ENCODE measurements at regions not wholly inside any gene's neighbourhood (a gene's known extent, or its start where the extent isn't known, plus 50 kb on each side); places are given as distances from the start of the nearest gene placed in this dataset.

DNA sequence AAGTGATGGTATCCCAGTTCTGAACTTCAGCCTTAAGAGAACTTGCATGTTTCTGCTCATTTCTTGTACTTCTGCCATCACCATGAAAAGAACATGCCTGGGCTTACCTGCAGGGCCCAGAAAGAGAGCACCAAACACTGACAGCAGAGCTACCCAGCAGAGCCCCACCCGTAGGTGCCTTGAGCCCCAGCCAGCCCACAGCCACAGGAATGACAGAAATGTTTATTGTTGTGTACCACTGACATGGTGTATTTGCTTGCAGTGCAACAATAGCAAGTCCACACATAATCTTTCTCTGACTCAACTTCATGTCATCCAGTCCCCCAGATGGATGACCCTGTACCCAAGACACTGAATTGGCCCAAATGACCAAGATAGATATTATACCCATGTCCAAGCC, 195.2 kb downstream of the TSHZ3 start:
- DNase-seq: no peak

DNA sequence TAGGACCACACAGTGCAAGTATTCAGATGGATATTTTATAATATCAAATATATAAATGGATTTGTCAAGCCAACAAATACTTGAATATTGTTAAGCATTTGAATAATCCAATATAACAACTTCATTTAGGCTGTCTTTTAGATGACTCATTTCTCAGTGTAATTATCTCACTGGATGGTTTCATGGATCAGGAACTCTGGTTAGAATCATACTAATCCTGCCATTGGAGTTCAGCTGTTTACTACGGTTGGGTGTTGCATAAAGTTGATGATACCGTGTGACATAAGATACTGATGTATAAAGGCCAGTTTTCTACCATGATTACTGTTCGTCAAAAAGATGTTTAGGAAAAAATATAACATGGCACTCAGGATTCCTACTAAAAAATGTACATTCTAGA, 196.3 kb downstream of the TSHZ3 start:
- no peak for DNase-seq

DNA sequence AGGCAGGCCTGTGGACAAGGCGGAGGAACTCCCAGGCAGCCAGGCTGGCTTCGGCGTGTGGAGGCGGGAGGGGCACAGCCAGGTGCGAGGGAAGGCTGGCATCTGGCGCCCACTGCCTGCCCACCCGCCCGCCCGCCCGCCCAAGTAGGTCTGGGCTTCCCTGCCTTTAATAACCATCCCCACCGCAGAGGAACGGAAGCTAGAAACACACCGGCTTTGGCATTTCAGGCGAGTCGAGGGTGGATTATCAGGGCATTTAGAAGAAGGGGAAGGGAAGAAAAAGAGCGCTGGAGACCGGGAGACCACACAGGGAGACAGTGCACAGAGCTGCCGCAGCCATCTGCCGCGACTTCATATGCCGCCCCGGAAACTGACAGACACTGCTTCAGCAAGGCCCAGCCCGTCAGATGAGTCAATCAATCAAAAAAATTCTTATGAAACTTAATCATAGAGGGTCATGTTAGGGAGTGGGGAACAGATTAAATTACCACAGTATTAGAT, 199.7 kb downstream of the TSHZ3 start:
- no peak for DNase-seq

DNA sequence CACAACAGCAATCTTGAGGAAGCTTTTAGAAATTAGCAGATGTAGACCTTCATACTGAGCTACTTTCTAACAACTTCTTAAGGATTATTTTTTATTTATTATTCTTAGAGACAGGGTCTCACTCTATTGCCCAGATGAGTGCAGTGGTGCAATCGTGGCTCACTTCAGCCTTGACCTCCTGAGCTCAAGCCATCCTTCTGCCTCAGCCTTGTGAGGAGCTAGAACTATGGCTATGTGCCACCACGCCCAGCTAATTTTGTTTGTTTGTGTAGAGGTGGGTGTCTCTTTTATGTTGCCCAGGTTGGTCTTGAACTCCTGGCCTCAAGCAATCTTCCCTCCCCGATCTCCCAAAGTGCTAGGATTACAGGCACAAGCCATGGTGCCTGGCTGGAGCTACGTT, 200.6 kb downstream of the TSHZ3 start:
- DNase-seq: no peak

DNA sequence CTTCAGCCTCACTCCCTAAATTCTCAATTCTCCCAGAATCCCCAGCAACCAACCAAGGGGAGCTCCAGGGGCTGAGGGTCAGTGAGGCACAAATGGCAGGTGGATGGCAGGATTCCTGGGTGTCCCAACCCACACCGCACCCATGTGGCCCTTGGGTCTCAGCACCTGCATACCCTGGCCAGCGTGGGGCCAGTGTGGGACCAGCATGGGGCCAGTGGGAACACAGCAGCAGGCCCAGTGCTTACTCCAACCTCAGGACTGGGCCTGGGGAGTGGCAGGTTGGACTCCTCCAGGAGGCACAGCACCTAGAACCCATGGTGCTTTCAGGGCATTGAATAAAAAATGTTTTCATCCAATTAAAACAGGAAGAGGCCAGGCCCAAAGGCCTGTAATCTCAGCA, 202.0 kb downstream of the TSHZ3 start:
- no peak for DNase-seq

DNA sequence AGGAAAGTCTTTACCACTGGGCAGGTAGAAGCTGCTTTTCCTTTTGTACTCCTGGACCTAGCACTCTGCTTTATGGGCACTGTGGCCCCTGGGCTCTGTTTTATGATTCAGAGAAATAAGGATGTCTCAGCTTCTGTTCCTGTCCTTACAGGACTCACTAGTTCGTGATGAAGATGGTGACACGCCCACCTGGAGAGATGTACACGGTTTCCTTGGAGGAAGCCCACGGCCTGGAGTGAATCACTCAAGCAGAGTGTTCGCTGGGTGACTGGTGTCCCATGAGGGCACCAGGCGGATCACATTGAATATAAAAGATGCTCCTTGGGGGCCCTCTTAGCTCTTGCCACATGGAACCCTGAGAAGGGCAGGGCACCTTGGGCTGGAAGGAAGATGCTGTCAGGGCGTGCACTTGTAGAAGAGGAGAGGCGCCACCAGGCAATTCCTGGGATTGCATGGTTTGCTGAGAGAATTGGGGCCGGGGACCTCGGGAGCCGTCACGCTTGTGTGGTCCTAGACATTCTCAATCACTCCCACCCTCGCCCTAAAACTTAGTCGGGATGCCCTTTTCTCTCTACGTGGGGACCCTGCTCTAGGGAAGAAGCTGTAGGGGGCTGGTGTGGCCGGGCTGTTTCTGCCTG, 202.6 kb downstream of the TSHZ3 start:
- no peak for DNase-seq

DNA sequence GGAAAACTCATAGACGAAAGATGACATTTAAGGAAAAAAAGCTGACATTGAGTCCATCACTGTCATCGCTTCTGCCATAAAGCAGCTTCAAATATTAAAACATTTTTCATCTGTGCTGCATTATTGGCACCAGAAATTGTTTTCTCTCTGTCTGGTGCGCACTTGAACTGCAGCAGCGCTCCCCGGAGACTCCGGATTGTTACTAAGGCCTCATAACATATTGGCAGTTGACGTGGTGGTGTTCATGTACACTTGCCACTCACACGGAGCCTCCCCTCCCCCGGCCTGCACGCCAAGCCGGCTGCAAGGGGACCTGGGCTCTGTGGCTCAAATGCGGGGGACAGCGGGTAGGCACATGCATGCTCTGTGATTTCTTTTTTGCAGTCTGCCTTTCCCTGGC, 203.2 kb downstream of the TSHZ3 start:
- no peak for DNase-seq

DNA sequence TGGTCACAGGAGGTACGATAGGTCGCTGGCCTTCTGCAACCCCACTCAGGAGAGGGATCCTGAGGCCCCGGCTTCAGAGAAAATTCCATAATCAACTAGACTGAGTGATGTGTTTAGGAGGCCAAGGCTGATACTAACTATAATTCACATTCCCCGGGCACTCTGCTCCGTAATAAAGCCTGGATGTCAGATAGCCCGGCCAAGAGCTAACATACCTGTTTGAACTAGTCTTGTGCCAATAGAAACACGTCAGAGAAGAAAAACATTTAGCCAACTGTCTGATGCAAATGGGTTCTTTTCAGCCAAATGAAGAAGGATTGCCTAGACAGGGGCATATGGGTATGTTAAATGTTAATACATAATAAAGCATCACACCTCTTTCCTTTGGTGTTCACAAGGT, 204.2 kb downstream of the TSHZ3 start:
- no peak for DNase-seq

DNA sequence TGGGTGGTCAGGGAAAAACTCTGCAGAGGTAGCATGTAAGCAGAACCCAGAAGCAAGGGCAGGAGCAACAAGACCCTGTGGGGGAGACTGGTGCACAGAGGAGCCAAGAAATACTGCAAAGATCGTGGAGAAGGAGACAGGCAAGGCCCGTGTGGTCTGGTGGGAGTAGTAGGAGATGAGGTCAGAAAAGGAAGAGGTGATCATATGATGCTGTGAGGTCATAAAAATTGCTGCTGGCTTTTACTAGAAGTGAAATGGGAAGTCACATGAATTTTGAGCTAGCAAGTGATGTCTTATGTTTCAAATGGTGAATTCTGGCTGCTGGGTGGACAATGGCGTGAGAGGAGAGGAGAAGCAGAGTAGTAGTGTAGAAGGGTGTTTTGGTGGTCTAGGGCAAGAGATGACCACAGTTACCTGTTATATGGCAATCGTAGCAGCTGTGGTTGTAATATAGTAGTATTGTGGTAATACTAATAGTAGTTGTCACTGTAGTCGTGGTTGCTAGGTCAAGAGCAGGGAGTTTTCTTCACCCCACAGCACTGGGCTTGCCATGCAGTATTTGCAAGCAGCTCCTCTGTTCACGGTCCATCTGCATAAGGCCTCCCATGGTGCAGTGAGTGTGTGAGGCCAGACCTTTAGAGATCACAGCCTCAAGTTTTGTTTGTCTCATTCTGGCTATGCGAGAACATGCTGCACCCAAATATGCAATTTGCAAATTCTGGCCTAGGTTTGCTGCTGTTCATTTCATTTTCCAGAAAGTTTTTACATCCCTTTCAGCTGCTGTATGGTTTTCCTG, 205.0 kb downstream of the TSHZ3 start:
- DNase-seq: no peak

DNA sequence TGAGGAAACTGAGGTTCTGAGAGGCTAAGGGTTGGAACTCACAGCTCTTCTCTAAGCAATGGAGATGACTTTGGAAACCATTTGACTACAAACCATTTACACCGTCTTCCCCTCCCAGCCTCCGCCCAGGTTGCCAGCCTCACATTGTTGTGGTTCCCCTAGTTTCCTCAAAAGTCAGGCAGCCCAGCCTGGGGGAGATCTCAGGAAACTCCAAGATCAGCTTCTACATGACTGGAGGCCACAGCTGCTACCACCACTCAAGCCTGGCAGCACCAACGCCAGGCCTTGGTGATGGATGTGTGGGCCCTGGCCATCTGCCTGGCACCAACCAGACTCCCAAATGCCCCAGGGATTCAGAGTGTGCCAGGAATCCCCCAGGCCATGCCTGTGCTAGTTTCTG, 207.9 kb downstream of the TSHZ3 start:
- DNase-seq: no peak

DNA sequence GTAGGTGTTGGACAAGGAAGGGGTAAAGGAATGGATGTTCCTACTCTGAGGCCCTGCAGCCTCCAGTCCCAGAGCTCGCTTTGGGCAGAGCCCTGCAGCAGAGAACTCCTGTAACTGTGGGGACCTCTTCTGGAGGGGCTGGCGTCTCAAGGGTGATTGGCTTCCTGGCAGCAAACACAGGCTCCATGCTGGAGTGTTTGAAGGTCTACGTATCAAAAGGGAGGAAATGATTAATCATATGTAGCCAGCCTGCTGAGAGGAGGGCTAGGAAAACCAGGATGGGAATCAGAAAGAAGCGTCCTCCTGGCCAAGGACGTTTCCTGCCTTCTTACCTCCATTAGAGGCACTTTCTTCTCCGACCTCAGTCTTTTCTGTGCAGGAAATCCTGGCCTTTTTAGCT, 208.5 kb downstream of the TSHZ3 start:
- DNase-seq: no peak

DNA sequence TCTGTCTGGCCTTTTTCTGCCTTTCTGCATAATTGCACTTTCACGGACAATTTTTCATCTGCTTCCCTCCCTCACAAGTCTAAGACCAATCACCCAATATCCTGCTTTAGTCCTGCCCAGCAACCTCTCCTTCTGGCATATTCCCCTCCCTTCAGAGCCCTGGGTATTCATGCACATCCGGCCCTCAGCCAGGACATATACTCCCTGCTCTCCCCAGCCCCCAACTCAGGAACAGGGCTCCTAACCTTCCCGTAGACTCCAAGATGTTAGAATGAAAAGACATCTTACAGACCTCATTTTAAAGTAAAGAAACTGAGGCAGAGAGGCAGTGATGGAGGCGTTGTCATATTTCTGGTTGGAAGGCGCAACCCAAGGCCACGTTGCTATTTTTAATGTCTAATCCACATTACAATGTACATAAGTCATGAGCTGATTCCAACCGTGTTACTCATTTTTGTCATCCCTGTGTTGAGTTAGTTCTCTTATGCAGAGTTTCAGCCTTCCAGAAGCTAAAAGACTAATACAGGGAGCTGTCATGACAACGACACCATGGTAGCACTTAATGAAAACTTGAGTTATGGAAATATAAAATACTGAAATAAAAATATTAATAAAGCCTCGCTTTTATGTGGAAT, 209.2 kb downstream of the TSHZ3 start:
- DNase-seq: no peak

DNA sequence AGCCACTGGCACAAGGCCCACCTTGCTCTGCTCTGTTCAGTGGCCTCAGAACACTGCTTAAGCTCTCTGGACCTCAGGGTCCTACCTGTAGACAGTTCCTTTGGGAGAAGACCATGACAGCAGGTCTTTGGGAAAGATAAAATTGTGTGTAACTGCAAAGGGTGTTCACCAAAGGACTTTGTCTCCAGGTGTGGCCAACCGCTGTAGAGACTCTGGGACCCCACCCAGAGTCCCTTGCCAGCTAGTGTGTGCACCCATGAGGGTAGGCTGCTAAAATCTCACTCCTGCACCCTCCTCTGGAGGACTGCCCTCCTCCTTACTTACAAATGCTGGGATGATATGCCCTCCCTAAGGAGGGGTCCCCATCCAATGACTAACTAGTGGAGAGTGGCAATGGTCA, 211.2 kb downstream of the TSHZ3 start:
- DNase-seq: no peak

DNA sequence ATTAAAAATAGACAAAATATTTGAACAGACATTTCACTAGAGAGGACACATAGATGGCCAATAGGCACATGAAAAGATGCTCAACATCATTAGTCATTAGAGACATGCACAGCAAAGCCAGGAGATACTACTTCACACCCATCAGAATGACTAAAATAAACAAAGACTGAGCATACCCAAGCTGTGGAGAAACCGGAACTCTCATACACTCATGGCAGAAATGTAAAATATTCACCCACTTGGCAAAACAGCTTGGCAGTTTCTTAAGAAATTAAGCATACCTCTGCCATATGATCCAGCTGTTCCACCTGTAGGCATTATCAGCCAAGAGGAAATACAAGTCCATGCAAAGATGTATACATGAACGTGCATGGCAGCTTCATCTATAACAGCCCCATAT, 213.4 kb downstream of the TSHZ3 start:
- DNase-seq: no peak

DNA sequence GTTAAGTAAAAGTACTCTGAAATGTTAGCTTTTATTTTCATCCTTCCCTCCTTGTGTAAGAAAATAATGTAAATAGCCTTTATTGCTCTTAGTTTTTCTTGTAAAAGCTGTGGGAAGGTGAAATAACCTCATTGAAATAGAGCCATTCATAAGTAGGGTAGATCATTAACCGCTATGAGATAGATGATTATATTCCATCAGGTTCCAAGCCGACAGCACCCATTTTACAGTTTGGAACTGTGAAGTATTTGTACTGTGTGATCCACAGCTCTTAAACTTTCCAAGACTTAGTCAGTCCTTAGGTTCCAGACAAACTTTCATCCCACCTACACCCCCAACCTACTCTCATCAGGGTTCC, 216.5 kb downstream of the TSHZ3 start:
- DNase-seq: no peak

DNA sequence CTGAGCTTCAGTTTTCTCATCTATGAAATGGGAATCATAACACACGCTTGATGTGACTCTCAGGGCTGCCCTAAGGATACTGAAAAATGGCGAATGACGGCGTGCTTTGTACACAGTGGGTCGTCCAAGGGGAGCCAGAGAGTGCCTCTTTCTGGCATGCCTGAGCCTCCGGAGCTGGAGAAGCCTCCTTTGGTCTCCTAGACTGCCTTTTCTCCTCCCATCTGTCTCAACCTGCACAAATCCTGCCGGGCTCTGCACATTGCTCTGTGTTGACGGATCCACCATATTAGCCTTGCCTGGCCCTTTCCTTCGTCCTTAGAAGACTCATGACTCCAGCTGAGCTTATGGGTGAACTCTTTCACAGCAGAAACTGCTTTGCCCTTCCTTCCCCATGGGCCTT, 220.9 kb downstream of the TSHZ3 start:
- no peak for DNase-seq

DNA sequence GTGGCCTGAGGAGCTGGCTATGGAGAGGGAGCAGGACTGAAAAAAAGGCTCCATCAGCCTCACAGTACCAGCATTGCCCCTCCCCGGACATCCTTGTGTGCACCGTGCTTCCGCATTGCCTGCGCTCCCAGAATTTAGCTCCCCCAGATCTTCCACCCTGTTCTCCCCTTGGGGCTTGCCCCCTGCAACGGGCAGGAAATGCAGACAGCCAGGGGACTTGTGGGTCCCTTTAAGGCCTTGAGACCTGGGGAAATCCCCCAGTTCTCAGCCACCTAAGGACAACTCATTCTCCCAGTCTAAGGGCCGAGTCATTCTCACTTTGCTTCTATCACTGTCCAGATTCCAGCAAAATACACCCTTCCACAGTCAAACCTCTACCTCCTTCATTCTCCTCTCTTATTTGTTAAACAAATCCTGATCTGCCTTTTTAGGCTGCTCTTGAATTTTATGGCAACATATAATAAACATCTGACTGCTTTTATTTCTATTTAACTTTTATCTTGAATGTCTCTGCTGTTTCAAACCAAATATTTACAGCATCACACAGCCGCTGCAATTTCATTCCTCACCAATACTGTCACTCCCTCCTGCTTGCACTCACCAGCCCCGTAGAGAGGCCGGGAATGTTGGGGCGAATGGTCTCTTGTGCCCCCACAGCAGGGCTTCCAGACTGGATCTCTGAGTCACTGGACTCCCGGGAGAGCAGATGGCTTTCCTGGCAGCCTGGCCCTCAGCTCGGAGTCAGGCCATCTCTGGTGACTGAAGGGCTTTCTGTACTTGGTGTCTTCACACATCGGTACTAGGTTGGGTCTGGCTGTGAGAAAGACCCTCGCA, 221.9 kb downstream of the TSHZ3 start:
- DNase-seq: no peak

DNA sequence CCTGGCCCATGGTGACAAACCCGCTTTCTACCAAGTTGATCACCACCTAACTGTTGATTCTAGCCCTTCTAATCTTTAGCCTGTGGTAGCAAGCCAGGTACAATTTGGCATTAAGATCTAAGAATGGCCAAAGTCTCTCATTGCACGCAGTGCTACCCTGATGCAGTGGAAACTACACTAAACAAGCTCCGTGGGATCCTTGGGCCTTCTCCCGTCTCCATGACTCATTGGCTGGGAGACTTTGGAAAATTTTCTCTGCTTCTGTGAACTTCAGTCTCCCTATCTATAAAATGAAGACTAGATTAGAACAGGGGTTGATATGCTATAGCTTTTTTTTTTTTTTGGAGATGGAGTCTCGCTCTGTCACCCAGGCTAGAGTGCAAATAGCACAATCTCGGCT, 223.0 kb downstream of the TSHZ3 start:
- no peak for DNase-seq

DNA sequence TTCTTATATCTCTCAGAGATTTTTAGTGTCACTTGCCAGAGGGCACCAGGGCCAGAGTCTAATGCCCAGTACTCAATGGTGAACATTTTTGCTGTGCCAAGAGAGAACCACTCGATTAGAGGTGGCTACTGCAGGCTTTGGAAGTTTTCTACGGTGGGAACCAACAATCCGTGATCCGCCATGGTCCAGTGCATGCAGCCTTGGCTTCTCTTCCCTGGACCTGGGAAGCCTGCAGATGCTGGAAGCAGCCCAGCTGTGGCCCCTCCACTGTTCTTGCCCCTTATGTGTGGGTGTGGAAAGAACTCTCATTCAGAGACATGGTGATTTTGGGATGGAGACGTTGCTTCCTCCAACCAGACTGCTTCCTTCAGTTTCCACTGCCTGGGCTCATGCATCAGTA, 224.2 kb downstream of the TSHZ3 start:
- DNase-seq: no peak

DNA sequence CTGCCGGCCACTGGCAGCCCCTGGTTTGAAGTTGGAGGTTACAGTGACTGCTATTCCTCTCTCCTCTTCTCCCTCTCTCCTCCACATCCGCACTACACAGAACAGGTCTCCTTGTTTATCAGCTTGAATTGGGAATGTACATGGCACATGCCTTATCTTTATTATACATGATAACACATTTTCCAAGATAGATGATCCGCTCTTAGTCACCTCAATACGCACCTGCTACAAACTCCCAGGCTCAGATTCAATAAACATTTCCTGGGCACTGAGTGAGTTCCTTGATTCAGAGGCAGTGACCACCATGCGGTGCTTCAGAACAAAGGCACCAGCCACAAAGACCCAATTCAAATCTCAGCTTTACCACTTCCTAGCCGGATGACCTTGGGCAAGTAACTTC, 227.7 kb downstream of the TSHZ3 start:
- DNase-seq: no peak

DNA sequence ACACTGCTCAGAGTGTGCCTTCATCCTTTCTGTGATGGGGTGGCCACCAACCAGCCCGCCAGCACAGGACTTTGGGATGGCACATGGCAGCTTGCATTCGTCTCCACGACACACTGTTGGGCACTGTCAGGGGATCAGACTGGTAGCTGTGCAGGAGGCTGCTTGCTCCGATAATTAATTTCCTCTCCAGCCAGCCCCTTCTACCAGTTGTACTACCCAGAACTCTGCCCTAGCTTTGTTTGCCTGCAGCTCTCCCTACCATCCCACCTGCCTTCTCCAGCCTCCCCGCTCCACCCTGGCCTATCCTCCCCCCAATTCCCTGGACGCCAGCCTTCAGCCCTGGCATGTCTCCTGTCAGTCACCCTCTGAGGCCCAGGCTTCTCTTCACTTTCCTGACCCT, 228.3 kb downstream of the TSHZ3 start:
- no peak for DNase-seq

DNA sequence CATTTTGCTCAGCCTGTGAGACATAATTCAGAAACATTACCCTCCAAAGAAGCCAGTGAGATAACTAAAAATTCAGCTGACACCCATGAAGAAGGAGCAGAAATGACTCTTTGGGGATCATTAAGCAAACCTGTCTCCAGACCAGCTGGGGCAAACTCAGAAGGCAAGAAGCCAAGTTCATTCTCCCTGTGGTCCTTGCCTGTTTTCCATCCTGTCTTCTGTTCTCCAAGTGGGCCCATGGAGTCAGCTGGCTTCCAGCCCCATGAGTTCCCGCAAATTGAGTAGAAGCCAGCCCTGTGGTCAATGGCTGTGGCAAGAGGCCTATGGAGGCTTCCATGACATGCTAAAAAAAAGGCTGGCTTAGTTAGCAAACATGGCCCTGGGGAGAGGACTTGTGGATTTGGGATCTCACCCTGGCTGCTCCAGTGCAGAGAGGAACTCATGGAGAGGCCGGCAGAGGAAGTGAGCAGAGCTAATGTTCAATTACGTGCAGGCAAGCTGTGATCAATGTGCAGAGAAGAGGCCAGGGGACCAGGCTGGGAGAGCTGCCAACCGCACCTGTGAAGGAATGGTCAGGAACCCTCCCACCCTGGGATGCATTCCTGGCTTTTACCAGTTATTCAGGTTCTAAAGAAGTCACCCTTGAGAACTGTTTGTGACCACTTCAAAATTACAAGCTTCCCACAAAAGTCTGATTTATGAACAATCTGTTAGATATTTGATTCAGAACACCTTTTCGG, 229.1 kb downstream of the TSHZ3 start:
- no peak for DNase-seq

DNA sequence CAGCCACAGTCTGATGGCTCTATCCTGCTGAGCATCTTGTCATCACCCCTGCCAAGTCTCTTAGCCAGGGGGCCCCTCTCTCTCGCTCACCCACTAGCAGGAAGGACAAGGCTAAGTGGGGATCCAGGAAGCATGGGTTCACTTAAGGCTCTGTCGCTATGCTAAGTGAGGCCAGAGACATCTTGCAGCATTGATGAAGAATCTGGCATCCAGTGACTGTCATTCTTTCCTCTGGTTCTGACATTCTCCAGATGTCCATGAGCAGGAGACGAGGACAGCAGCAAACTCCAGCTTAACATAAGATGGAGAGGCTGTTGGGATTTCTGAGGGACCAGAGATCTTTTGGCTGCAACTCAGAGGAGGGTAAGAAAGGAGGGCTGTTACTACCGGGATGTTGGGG, 230.2 kb downstream of the TSHZ3 start:
- no peak for DNase-seq
